ENCODE measurements at regions not wholly inside any gene's neighbourhood (a gene's known extent, or its start where the extent isn't known, plus 50 kb on each side); places are given as distances from the start of the nearest gene placed in this dataset.

DNA sequence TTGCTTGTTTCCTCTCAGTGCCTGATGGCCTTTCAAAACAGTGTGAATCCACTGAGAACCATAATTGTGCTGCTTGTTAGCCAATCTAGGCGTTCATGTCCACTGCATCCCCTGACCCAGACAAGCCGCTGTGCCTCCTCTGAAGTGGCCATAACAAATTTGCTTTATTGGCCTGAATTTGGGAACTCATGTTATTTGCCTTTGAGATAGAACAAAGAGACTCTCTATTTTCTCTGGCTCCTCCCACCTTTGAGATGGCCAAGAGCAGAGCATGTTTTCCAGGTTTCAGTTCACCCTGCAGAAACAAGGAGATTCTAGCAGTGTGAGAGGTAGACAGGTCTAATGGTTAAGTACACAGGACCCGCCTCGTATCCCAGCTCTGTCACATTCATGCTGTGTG is 723.9 kb downstream of the MED13L start:
- H3K27ac ChIP-seq, result no peak overlapping the region
- TF ChIP-seq, protein P1, sequence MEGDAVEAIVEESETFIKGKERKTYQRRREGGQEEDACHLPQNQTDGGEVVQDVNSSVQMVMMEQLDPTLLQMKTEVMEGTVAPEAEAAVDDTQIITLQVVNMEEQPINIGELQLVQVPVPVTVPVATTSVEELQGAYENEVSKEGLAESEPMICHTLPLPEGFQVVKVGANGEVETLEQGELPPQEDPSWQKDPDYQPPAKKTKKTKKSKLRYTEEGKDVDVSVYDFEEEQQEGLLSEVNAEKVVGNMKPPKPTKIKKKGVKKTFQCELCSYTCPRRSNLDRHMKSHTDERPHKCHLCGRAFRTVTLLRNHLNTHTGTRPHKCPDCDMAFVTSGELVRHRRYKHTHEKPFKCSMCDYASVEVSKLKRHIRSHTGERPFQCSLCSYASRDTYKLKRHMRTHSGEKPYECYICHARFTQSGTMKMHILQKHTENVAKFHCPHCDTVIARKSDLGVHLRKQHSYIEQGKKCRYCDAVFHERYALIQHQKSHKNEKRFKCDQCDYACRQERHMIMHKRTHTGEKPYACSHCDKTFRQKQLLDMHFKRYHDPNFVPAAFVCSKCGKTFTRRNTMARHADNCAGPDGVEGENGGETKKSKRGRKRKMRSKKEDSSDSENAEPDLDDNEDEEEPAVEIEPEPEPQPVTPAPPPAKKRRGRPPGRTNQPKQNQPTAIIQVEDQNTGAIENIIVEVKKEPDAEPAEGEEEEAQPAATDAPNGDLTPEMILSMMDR (conservative IDR thresholded peaks at IDR 0.05), result no peak
- no peak for TF ChIP-seq ZFX (IDR thresholded peaks at IDR 0.05)

DNA sequence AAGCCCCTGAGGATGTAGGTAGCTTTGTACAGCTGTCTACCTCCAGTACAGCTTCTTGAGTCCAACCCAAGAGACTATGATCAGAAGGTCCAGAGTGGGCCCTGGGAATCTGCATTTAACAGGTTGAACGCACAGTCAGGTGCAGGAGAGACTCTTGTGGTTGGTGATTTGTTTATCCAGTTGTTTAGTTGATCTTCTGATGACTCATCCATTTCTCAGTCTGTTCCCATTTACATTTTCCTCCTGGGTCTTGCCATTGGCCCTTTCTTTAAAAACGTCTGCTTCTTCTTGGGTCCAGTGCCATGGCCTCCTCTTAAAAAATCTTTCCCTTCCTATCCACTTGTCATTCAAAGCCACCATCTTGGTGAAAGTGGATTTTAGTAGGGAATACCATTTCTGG is 734.2 kb downstream of the MED13L start:
- TF ChIP-seq, protein P1 (conservative IDR thresholded peaks at IDR 0.05), result no peak
- no peak for TF ChIP-seq ZFX (IDR thresholded peaks at IDR 0.05)
- H3K27ac ChIP-seq, result no peak overlapping the region

DNA sequence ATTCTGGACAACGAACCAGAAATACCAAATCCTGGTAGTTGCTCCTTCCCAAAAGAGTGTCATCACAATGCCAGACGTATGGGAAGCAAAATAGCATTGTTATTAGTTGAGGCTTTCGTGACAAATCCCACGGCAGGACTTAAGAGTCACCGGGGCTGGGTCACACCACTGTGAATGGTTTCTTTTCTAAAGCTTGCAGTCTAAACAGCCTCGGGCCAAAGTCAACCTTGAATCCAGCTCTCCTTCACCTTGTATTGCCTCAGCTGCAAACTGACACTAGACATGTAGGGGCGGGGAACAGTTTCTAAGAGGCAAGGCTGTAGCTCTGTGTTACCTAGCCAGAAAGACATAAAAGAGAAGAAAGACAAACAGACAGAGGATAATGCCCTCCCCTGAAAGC is 734.8 kb downstream of the MED13L start:
- TF ChIP-seq ZFX (IDR thresholded peaks at IDR 0.05), result no peak
- TF ChIP-seq, protein P1 (conservative IDR thresholded peaks at IDR 0.05), result no peak
- H3K27ac ChIP-seq, result no peak overlapping the region

DNA sequence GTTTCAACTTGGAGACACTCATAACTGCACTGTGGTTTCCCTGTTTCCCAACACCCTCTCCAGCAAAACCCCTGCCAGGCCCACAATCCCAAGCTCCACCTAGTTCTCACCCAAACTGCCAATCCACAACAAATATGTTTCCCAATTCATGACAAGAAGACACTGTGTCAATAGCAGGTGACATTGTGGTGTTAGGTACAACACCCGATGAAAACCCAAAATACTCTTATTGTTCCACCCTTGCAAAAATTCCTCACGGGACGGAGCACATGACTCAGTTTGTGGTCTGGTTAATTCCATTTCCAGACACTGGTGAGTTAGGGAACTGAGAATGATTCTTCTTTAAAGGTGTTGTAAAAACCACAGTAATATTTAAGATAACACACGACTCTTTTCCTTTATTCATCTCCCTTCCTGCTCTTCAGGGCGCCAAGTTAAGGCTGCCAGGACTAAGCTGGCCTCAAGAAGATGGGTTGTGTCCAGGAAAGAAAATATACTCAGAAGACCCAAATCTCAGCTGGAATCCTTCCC is 735.5 kb downstream of the MED13L start:
- H3K27ac ChIP-seq, result no peak overlapping the region
- no peak for TF ChIP-seq ZFX (IDR thresholded peaks at IDR 0.05)
- TF ChIP-seq, protein P1 (conservative IDR thresholded peaks at IDR 0.05), result no peak

DNA sequence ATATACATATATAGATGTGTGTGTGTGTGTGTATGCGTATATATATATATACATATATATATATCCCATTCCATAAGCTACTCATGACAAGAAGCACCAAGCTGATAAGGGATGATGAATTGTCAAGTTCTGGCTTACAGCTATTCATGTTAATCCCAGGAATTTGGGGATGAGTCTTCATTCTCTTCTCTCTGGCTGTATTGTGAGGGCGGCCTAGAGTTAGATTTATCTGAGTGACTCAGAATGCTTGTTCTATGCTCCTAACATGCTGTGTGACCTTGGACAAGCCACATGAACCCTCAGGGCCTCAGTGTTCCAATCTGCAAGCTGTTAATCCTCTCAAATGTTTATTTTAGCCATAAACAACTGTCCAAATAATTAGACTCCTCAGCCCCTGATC is 749.0 kb downstream of the MED13L start:
- no peak overlapping the region for H3K27ac ChIP-seq
- TF ChIP-seq, protein P1 (conservative IDR thresholded peaks at IDR 0.05), result no peak
- no peak for TF ChIP-seq ZFX (IDR thresholded peaks at IDR 0.05)

DNA sequence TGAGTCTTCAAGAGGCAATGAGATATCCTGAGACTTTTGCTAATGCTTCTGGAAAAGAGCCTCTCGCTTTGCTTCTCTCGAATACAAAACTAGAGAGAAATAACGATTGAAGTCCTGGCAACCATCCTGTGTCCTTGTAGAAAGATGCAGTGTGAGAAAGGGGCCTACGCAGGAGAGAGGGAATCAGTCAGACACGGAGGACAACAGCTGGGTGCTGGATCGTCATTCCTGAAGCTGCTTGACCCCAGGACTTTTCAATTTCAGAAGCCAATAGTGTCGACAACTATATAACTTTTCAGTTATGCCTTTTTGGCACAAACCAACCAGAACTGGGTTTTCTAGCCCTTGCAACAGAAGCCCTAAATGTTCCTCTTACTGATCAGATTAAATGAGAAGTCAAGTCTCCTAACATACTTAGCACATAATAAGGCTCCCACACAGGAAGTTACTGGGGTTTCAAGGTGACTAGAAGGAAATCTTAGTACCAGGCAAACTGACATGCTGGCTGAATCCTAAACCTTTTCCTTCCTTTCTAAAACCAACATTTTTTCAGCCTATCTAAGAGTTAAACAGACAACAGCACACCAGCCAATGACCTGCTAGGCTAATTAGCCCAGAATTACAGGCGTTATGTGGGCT is 755.6 kb downstream of the MED13L start:
- H3K27ac ChIP-seq, result no peak overlapping the region
- TF ChIP-seq, protein P1 (conservative IDR thresholded peaks at IDR 0.05), result no peak
- no peak for TF ChIP-seq ZFX (IDR thresholded peaks at IDR 0.05)

DNA sequence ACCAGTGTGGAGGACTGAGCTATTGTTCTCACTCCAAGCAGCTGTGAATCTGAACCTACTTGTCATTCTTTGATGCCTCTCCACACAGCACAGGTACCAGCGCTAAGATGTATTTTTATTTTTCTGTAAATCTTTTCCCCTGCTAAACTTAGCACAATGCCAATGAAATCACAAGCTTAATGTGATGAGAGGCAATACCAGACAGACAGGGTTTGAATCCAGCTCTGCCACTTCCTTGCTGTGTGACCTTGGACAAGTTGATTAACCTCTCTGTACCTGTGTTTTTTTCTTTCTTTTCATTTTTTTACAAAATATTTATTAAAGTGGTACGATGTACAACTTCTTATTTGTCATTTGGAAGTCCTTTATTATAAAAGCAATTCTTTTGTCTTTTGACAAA is 757.6 kb downstream of the MED13L start:
- no peak overlapping the region for H3K27ac ChIP-seq
- TF ChIP-seq ZFX (IDR thresholded peaks at IDR 0.05), result no peak
- TF ChIP-seq, protein P1 (conservative IDR thresholded peaks at IDR 0.05), result no peak

Data from C4-2B (cell line).